ENCODE measurements at regions not wholly inside any gene's neighbourhood (a gene's known extent, or its start where the extent isn't known, plus 50 kb on each side); places are given as distances from the start of the nearest gene placed in this dataset.
"Not testable (repeated sequence)": the region's sequence is repeated elsewhere in the genome, so short reads cannot be mapped to it uniquely, and the experiment has no call there.

GRCh38 chr6:12627053-12627452 lies 89.5 kb upstream of the PHACTR1 start:
- DNase-seq = no peak

- DNase-seq = no peak
Observed at GRCh38 chr6:12628327-12628726, 88.2 kb upstream of the PHACTR1 start.

DNA sequence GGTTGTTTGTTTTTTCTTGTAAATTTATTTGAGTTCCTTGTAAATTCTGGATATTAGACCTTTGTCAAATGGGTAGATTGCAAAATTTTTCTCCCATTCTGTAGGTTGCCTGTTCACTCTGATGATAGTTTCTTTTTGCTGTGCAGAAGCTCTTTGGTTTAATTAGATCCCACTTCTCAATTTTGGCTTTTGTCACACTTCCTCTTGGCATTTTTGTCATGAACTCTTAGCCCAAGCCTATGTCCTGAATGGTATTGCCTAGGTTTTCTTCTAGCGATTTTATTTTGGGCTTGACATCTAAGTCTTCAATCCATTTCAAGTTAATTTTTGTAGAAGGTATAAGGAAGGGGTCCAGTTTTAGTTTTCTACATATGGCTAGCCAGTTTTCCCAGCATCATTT lies 82.8 kb upstream of the PHACTR1 start:
- DNase-seq = not testable (repeated sequence)

- DNase-seq = no peak
Observed at GRCh38 chr6:12635375-12635774, 81.2 kb upstream of the PHACTR1 start.

- DNase-seq = no peak
Observed at GRCh38 chr6:12635813-12636212, 80.8 kb upstream of the PHACTR1 start.

DNA sequence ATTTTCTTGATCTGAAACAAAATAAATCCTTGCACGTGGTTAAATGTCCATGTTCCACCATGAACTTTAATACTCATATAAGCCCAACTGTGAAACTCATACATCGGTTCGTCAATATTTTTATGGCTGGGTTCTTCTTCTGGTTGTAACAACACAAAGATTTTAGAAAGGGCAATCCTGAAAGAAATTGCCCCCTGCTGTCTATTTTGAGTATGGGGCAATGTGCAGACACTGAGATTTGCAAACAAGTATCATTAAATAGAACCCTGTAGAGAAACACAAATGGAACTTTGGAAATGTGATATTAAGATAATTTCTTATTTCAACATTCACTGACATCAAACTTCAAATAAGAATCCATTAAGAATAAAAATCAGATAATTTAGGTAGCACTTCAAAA lies 80.2 kb upstream of the PHACTR1 start:
- no peak for DNase-seq

DNA sequence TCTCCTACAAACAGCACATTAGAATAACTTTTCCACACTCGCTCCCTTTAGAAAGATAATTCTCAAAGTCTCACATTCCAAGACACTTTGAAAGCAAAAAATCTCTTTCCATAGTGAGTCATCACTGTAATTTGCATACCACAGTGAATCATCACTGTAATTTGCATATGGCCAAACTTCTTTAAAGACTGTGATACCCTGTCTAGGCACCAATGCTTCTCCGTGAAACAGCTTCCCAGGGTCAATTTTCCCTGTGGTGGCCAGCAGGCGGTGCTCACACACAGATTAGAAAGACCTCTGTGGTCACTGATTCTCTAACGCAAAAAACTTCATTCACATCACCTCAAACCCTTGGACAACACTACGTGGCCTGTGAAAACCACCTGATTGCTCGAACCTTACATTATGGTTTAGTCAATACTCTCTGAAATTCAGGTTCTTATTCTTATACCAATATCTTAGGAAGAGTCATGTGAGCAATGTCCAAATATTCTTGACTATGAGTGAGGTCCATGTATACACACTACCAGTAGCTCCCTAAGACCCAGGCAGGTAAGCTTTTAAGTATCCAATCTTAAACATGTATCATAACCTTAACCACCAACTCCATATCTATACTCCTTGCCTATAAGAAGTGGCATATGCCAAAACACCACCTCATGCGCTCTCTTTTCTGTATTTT lies 78.5 kb upstream of the PHACTR1 start:
- peak; percentile 10 to 42 for DNase-seq

- DNase-seq = no peak
Observed at GRCh38 chr6:12640438-12640837, 76.1 kb upstream of the PHACTR1 start.

DNA sequence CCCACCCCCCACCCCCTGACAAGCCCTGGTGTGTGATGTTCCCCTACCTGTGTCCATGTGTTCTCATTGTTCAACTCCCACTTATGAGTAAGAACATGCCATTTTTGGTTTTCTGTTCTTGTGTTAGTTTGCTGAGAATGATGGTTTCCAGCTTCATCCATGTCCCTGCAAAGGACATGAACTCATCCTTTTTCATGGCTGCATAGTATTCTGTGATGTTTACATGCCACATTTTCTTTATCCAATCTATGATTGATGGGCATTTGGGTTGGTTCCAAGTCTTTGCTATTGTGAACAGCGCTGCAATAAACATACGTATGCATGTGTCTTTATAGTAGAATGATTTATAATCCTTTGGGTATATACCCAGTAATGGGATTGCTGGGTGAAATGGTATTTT lies 74.8 kb upstream of the PHACTR1 start:
- DNase-seq = not testable (repeated sequence)

- no peak for DNase-seq
Observed at GRCh38 chr6:12645941-12646340, 70.6 kb upstream of the PHACTR1 start.

DNA sequence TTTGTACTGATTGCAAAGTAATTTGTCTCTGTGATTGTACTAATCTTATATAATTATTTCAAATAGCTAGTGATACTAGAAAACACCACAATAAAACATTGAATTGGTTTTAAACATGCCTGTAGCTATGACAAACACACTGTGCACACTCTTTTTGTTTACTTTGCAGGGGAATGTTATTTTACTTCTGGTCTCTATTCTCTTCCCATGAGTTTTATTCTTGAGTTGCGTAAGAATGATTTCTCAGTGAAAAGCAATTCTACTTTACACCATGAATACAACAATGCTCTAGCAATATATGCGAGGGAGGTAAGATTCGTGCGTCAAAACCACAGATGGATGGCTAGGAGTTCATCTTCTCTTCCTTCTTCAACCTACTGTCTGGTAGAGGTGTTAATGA lies 68.4 kb upstream of the PHACTR1 start:
- no peak for DNase-seq

- no peak for DNase-seq
Observed at GRCh38 chr6:12649325-12649724, 67.2 kb upstream of the PHACTR1 start.

GRCh38 chr6:12653486-12653885 lies 63.1 kb upstream of the PHACTR1 start:
- DNase-seq = no peak

- DNase-seq = no peak
Observed at GRCh38 chr6:12654107-12654506, 62.5 kb upstream of the PHACTR1 start.

GRCh38 chr6:12654514-12654913 lies 62.1 kb upstream of the PHACTR1 start:
- no peak for DNase-seq

- no peak for DNase-seq
Observed at GRCh38 chr6:12656906-12657305, 59.7 kb upstream of the PHACTR1 start.

DNA sequence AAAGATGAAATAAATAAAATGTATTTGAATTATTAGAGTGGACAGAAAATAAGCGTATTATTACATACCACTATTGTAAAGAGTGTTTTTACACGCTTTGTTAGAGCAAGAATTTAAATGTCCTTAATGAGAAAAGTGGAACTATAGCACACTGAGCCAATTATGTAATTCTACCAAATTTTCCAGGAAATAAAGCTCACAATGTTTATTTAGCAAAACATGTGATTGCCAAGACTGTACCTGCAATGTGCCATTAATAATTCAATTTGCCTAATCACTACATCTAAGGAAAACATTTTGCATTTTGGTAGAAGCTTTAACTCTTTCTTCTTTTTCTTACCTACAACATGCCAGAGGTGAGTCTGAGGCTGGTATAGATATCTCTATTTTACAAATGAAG lies 58.7 kb upstream of the PHACTR1 start:
- no peak for DNase-seq

- no peak for DNase-seq
Observed at GRCh38 chr6:12661432-12662089, 55.0 kb upstream of the PHACTR1 start.

Measured in CD4-positive, alpha-beta T cell treated with Interleukin-1 beta for 1 hour (primary cell).